ENCODE measurements at regions not wholly inside any gene's neighbourhood (a gene's known extent, or its start where the extent isn't known, plus 50 kb on each side); places are given as distances from the start of the nearest gene placed in this dataset.

DNA sequence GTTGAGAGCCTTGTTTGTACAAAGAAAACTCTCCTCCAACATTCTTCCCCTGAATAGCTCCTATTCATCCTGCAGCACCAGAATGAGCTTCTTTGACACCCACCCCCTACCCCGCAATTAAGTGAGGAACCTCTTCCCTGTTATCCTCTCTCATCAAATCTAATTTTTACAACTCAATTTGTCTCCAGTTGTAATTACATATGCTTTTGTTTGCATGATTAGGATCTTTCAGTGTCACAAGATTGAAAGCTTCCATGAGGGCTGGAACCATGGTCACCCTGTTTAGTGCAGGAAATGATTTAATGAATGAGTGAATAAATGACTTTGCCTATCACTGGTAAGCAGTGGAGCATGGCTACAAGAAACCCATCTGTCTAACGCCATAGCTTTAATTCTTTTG lies 334.6 kb upstream of the KLHL29 start:
- TF ChIP-seq, protein P1, sequence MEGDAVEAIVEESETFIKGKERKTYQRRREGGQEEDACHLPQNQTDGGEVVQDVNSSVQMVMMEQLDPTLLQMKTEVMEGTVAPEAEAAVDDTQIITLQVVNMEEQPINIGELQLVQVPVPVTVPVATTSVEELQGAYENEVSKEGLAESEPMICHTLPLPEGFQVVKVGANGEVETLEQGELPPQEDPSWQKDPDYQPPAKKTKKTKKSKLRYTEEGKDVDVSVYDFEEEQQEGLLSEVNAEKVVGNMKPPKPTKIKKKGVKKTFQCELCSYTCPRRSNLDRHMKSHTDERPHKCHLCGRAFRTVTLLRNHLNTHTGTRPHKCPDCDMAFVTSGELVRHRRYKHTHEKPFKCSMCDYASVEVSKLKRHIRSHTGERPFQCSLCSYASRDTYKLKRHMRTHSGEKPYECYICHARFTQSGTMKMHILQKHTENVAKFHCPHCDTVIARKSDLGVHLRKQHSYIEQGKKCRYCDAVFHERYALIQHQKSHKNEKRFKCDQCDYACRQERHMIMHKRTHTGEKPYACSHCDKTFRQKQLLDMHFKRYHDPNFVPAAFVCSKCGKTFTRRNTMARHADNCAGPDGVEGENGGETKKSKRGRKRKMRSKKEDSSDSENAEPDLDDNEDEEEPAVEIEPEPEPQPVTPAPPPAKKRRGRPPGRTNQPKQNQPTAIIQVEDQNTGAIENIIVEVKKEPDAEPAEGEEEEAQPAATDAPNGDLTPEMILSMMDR (IDR thresholded peaks at IDR 0.05 in 4 of 5, conservative IDR thresholded peaks at IDR 0.05 in 1 of 5): no peak
- TF ChIP-seq POLR2A (IDR thresholded peaks at IDR 0.05): no peak

Measured in gastrocnemius medialis (tissue), 4 donors.